ENCODE measurements at regions not wholly inside any gene's neighbourhood (a gene's known extent, or its start where the extent isn't known, plus 50 kb on each side); places are given as distances from the start of the nearest gene placed in this dataset.

DNA sequence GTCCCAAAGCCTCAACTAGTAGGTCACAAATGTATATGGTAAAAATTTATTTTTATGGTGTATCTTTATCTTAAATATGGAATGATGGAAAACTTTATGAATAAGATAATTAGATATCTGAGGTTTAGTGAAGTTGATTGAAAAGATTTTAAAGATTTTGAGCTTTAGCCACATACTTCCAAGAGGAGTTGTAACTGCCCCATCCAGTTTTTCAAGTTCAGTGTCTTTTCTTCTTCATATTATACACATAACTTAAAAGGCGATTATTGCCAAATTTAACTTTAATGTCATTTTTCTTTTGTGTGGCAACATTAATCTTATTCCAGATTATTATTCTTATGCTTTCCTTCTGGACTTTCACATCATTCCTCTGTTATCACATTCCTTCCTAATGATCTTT lies 266.4 kb downstream of the TINAG start:
- no peak for DNase-seq

GRCh38 chr6:54578261-54578660 lies 268.3 kb upstream of the FAM83B start:
- DNase-seq: no peak

DNA sequence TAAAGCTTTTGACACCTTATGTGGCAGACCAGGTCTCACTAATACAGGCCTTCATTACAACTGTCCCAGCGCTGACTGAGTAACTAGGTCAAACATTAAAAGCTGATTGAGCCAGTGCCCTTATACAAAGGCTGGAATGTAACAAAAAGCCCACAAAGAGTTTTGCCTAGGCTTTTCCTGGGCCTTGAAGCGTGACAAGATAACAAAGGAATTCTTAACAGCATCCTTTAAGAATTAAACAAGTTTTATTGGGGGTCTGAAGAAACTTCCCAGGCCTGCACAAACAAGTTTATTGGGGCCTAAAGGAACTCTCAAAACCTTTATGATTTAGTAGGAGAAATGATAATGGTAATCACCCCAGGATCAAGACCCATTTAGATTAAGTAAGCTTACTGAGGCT lies 267.6 kb upstream of the FAM83B start:
- no peak for DNase-seq

DNA sequence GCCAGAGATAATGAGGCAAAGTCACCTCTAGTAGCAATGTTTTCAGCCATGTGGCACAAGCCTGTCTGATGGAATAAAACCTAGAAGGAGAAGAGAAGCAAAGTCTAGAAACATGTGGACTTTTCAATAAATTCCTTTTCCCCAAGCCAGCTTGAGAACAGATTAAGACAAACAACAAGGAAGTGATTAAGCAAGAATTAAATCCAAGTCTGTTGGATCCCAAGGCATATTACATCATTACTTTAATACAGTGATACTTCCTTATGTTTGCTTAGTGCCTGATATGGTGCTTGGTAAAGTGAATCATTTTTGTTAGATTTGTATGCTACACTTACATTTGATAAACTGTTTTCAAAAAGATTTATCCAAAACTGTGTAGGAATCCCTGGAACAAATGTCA lies 260.3 kb upstream of the FAM83B start:
- DNase-seq: no peak

GRCh38 chr6:54587277-54587676 lies 259.3 kb upstream of the FAM83B start:
- no peak for DNase-seq

DNA sequence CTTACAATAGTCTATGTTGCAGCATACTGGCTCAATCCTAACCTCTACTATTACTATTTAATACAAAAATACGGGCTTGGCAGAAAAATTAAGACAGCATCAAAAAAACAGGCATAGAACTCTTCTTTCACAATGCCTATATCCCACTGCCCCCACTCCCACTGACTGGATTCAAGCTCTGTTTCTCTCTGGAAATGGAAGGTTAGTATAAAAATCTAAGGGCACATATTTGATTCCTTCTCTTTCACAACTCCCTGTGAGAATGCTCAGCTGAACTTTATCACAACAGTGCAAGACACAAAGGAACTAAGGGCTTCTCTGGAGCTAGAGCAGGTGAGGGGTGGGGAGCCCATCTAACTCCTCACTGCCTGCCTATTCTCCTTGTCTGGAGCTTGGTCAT lies 258.4 kb upstream of the FAM83B start:
- DNase-seq: no peak

DNA sequence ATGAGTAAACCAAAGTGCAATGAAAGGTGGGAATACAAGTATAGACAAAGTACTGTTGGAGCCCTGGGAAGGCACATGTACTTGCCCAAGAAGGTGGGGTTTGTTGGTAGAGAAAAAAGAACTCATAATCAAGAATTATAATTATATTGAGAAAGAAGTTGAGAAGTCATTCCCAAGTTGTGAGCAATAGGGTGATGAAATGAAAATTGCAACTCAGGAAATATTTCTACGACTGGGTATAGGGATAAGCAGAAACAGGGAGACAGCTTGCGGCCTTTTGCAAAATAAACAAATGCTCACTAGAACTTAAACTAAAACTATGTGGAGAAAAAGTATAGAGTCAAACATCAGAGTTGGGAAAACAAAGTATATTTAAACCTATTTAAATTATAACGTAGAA lies 250.7 kb upstream of the FAM83B start:
- DNase-seq: no peak

- DNase-seq: no peak
These were observed 247.7 kb upstream of the FAM83B start for GRCh38 chr6:54598787-54599313.

- DNase-seq: no peak
These were observed 244.8 kb upstream of the FAM83B start for GRCh38 chr6:54601600-54602300.

DNA sequence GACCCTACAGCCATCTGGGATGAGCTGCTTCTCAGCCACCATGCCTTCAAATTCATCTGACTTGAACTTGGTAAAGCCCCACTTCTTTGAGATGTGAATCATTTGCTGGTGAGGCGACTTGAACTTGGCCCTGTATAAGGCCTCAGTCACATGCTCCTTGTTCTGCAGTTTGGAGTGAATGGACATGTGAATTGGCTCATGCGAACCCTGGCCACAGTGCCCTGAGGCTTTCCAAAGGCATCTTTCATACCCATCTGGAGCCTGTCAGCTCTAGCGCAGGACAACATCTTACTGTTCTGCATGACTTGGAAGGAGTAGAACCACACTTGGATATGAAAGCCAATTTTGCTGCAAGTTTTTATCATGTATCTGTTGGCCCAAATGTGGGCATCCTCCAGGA lies 244.0 kb upstream of the FAM83B start:
- no peak for DNase-seq

GRCh38 chr6:54609981-54610380 lies 236.6 kb upstream of the FAM83B start:
- no peak for DNase-seq

DNA sequence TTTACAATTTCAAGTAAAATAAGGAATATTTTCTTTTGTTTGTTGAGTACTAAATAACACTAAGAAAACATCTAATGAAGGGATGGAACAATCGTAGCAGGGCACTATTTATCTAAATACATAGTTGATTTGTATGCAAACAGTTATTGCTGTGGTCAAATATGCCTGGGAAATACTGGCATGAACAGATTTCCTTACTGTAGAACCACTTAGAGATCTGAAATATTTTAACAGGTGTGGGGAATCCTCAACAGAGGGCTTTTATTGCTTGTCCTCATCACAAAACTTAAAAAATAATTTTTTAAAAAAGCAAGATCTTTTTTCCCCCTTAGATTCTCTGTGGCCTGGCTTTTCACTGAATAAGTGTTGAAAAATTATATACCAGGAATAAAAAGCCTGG lies 233.0 kb upstream of the FAM83B start:
- no peak for DNase-seq

GRCh38 chr6:54614499-54615195 lies 231.9 kb upstream of the FAM83B start:
- no peak for DNase-seq

DNA sequence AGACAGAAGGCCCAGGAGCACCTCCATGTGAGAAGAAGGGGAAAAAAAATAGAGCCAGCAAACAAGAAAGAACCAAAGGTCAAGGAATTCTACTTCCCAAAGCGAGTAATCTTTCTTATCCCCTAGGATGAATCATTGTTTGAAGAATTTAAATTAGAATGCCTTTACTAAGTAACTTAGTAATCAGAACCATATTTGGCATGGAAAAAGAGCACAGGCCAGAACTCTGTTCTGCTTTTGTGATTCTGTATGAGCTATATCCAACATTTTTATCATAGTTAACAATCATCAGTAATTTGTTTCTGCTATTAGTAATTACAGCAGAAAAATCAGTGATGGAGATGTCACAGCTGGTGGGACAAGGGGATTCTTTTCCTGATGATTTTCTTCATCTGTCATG lies 228.8 kb upstream of the FAM83B start:
- DNase-seq: no peak

DNA sequence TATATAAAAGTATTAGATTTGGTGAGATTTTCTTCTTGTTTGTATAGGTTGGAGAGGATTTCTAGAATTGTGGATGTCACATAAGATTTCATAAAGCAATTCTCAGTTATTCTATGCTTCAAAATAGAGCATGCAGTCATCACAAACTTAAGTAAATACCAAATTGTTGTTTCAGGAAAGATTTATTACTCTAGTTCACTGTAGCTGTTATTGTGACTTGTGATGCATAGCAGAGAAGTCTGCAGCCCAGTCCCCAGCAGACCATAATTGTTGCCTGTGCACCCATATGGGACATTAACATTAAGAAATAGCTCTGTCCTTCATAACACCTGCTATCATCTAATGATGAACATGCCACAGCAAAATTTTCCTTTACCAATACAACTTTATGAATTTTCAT lies 228.0 kb upstream of the FAM83B start:
- no peak for DNase-seq

DNA sequence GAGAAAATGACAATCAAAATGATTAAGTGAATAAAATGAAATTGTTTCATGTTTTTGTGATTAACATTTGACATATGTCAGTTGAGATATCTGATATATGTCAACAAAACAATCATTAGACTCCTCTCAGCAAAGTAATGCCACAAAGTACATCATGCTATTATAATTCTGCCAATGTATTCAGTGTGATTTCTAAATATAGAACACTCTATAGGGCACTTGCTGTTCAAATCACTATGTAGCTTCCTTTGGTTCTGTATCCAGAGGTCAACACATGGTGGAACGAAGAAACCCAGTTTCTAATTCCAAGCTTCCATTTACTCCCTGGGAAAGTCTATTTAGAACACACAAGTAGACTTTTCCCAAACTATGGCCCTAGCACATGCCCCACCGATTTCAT lies 227.5 kb upstream of the FAM83B start:
- no peak for DNase-seq

DNA sequence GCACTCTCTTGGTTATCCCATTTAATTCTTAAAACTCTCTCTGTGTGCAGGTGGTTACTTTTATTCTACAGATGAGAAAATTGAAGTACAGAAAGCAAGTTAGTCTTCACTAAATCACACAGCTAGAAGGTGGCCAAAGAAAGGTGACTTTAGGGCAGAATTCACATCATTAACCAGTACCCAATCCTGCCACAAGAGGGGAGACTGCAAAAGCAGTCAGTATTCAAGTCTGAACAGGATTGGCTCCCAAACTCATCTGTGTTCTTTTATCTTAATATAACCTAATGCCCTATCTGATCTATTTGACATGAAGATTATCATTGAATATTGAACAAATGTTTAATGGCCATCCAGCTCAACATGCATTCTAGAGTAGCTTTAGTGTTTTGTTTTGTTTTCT lies 225.3 kb upstream of the FAM83B start:
- no peak for DNase-seq

- no peak for DNase-seq
These were observed 222.4 kb upstream of the FAM83B start for GRCh38 chr6:54624216-54624615.

GRCh38 chr6:54624779-54625178 lies 221.8 kb upstream of the FAM83B start:
- no peak for DNase-seq

- no peak for DNase-seq
These were observed 217.4 kb upstream of the FAM83B start for GRCh38 chr6:54629131-54629530.

DNA sequence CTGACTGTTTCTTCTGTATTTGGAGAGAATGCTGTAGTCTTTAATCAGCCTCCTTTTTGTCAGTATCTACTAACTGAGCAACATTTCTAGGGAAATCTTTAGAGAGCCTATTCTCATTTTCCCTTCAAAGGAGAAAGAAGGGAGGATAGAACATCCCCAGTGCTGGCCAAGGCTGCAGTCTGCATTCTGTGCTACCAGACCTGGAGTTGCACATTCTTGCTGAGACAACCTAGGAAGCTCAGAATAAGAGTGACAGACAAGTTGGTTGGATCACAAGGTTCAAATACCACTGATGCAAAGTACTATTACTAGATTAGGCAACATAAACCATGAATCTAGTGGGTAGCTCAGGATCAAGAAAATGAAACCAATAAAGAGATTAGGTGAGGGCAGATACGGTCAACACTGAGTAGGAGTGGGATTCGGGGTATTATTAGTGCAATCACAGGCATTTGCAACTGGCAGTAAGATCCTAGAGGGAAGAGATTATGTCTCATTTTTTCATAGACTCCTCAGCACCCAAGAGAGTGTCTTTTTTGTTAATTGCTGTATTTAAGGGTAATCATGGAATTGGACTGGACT lies 213.5 kb upstream of the FAM83B start:
- DNase-seq: no peak

- DNase-seq: no peak
These were observed 213.0 kb upstream of the FAM83B start for GRCh38 chr6:54633601-54634000.

DNA sequence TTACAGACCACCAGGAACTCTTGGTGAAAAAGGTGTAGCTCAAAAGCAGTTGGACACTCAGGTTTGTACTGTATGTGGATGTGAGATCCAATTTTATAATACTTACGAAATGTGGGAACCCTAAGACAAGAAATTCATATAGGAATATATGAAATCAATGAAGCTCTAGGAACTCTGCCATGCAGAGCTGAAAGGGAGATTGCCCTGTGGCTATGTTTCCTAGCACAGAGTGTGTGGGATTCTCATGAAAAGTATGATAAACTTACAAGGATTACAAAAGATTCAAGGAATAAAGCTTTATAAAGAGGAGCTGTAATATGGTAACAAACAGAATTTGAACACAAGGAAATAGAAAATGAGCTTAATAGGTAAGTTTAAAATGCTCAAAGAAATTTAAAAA lies 205.7 kb upstream of the FAM83B start:
- no peak for DNase-seq

Measured in NCI-H146 (cell line).